Kidney (tissue), 13 donors: ENCODE measurements at regions not wholly inside any gene's neighbourhood (a gene's known extent, or its start where the extent isn't known, plus 50 kb on each side); places are given as distances from the start of the nearest gene placed in this dataset.

Experiments
- DNase-seq, 5 donors: peaks; one replicate each; pipeline ENCODE4 v3.0.0-alpha.2; 2013 to 2020
- FAIRE-seq: peaks from 2 replicates; lab custom pipeline; 2012; peaks lifted over from hg19 to GRCh38; lab: Jason Lieb, UNC
- H3K27ac ChIP-seq, 2 donors: one replicate each; pipeline ENCODE4 v1.7.0; 2013; ENCODE audit warnings: low read depth in 2 of 2, low read length in 2 of 2, inconsistent platforms in 1 of 2
- H3K27me3 ChIP-seq: one replicate; pipeline ENCODE4 v1.7.1; 2013; ENCODE audit warnings: low read length, inconsistent platforms; ENCODE audit not compliant: control insufficient read depth, insufficient read depth
- H3K36me3 ChIP-seq, 3 donors: one replicate each; pipeline versions ENCODE4 v1.7.0 to v1.7.1; 2013; ENCODE audit warnings: low read length in 3 of 3, control low read depth in 1 of 3, inconsistent platforms in 1 of 3; ENCODE audit not compliant: insufficient read depth in 3 of 3, control insufficient read depth in 2 of 3
- H3K4me1 ChIP-seq, 3 donors: one replicate each; pipeline versions ENCODE4 v1.7.0 to v1.7.1; 2013; ENCODE audit warnings: low read length in 3 of 3, inconsistent platforms in 1 of 3, low read depth in 1 of 3; ENCODE audit not compliant: control insufficient read depth in 2 of 3, insufficient read depth in 2 of 3
- H3K4me3 ChIP-seq, 3 donors: one replicate each; pipeline versions ENCODE4 v1.7.0 to v1.8.1; 2013; ENCODE audit warnings: low read length in 3 of 3, control low read depth in 1 of 3, inconsistent platforms in 1 of 3
- H3K9ac ChIP-seq, 3 donors: one replicate each; pipeline versions ENCODE4 v1.7.0 to v1.7.1; 2013; ENCODE audit warnings: low read length in 3 of 3, control low read depth in 1 of 3, inconsistent platforms in 1 of 3
- H3K9me3 ChIP-seq, 3 donors: one replicate each; pipeline versions ENCODE4 v1.7.0 to v1.7.1; 2013; ENCODE audit warnings: low read length in 3 of 3, control low read depth in 1 of 3, inconsistent platforms in 1 of 3; ENCODE audit not compliant: control insufficient read depth in 2 of 3, insufficient read depth in 1 of 3
- CTCF ChIP-seq: IDR thresholded peaks from 3 replicates; pipeline ENCODE4 v1.5.1; 2012; ENCODE audit warnings: mild to moderate bottlenecking, moderate library complexity, borderline replicate concordance; ENCODE audit not compliant: insufficient read depth; ENCODE audit errors: extremely low read depth
- intact Hi-C: fragments of 100-400 bp; cut with DNase I; formaldehyde crosslinking; loops from one replicate; pipeline ENCODE4 v1.11.1; 2022
- donor health status: control.
- donor health status: control.
- donor health status: control.
- donor health status: control.
- donor health status: control.
- donor health status: DM: yes; HTN: yes; CAD: no.
- donor health status: Normal renal cell carcinoma (clear cell type).

- H3K36me3 ChIP-seq: no peaks in the 10 kb centered on the region
- H3K9me3 ChIP-seq: no peaks in the 10 kb centered on the region
- DNase-seq (peak in 2 of 5 donors; percentile 45 to 49), FAIRE-seq (no peak)
- intact Hi-C loops: no loop called here
- H3K4me3 ChIP-seq: no peak overlapping the region
- H3K9ac ChIP-seq: no peak overlapping the region
- H3K4me1 ChIP-seq: peaks cover 9 to 43% (median 31%) of the 10 kb centered on the region in 3 donors
- peak overlapping the region in 1 of 2 donors; percentile 79 for H3K27ac ChIP-seq
- TF ChIP-seq CTCF: no peak
- no peaks in the 10 kb centered on the region for H3K27me3 ChIP-seq
Measured at GRCh38 chr1:39153684-39154083, 50.8 kb upstream of the MACF1 start.

- H3K4me3 ChIP-seq: no peak overlapping the region
- no peaks in the 10 kb centered on the region for H3K27me3 ChIP-seq
- FAIRE-seq: no peak
- peak overlapping the region; percentile 53 to 79 for H3K27ac ChIP-seq
- no peaks in the 10 kb centered on the region for H3K9me3 ChIP-seq
- H3K9ac ChIP-seq: no peak overlapping the region
- H3K4me1 ChIP-seq: peaks cover 9 to 54% (median 40%) of the 10 kb centered on the region in 3 donors
- no peak for TF ChIP-seq CTCF
- peak in 1 of 5 donors; percentile 58 for DNase-seq
- intact Hi-C loops: no loop called here
- H3K36me3 ChIP-seq: no peaks in the 10 kb centered on the region
Measured at GRCh38 chr1:39154553-39155421, 49.7 kb upstream of the MACF1 start.
